ENCODE measurements at regions not wholly inside any gene's neighbourhood (a gene's known extent, or its start where the extent isn't known, plus 50 kb on each side); places are given as distances from the start of the nearest gene placed in this dataset.

DNA sequence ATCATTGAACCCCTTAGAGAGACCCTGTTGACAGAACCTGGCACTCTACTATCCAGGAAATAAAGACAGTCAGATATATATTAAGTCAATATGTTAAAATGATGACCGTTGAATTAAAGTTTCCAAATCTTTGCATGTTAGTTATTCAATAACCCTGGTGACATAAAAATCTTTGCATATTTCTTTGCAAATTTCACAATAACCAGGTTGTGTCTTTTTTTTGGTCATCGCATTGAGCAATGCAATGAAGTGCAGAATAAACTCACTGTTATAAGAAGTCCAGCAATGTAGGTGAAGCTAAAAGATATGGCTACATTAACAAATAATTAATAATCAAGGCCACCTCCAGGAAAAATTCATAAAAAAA is 596.9 kb downstream of the NYAP2 start:
- Histone ChIP-seq H3K79me1 (ENCODE audit: insufficient read depth, low read depth, low read length, poor library complexity, severe bottlenecking) (no peaks in the 10 kb centered on the region), H2AK5ac (ENCODE audit: insufficient read length, low read length) (no peak overlapping the region), H4K5ac (ENCODE audit: insufficient read length, low read depth, low read length) (no peak overlapping the region), H4K91ac (ENCODE audit: insufficient read length, low read depth, low read length) (no peak overlapping the region), H2BK15ac (ENCODE audit: low read depth, low read length) (no peak overlapping the region), H2BK20ac (ENCODE audit: low read depth, low read length, poor library complexity, severe bottlenecking) (no peak overlapping the region), H3K27me3 (ENCODE audit: insufficient read depth, low read length) (no peaks in the 10 kb centered on the region), H3T11ph (ENCODE audit: low read length) (no peak overlapping the region), H3K23ac (ENCODE audit: insufficient read length, low read depth, low read length) (no peak overlapping the region), H2AFZ (ENCODE audit: low read length) (no peak overlapping the region), H2BK5ac (ENCODE audit: insufficient read length, low read length) (no peak overlapping the region), H4K20me1 (ENCODE audit: control insufficient read depth, insufficient read depth, insufficient read length) (no peaks in the 10 kb centered on the region), H2BK12ac (ENCODE audit: insufficient read length, low read depth, low read length) (no peak overlapping the region), H2BK120ac (ENCODE audit: low read depth, low read length, poor library complexity, severe bottlenecking) (no peak overlapping the region), H3K9me3 (ENCODE audit: control insufficient read depth, low read depth, low read length) (no peaks in the 10 kb centered on the region), H3K4me2 (ENCODE audit: insufficient read depth, insufficient read length, low read length) (no peak overlapping the region), H3K14ac (ENCODE audit: insufficient read depth, low read length) (no peak overlapping the region), H3K18ac (ENCODE audit: insufficient read length, low read depth, low read length) (no peak overlapping the region), H3K27ac (ENCODE audit: insufficient read length, low read depth, low read length) (no peak overlapping the region), H3K4ac (ENCODE audit: low read depth, low read length) (no peak overlapping the region), H4K8ac (replicated peaks; ENCODE audit: insufficient read length, low read depth, low read length) (no peak overlapping the region), H3K4me1 (ENCODE audit: insufficient read depth, low read length) (no peaks in the 10 kb centered on the region), H3K56ac (ENCODE audit: insufficient read length, low read depth, low read length) (no peak overlapping the region), H3K23me2 (ENCODE audit: insufficient read length, low read depth, low read length, poor library complexity, severe bottlenecking) (no peaks in the 10 kb centered on the region), H3K79me2 (ENCODE audit: insufficient read depth, low read length) (no peaks in the 10 kb centered on the region), H3K9ac (ENCODE audit: extremely low read depth, insufficient read length, low read length) (no peak overlapping the region)
- Mint-ChIP-seq H3K36me3 (ENCODE audit: insufficient read depth in 1 of 3, low read depth in 3 of 3) (no peaks in the 10 kb centered on the region), H3K4me3 (no peak overlapping the region), H3K27ac (no peak overlapping the region), H3K27me3 (ENCODE audit: low read depth) (no peaks in the 10 kb centered on the region), H3K9me3 (no peaks in the 10 kb centered on the region), H3K4me1 (no peaks in the 10 kb centered on the region)
- no CpG with 5 or more reads among the region's 2 CpGs for whole genome bisulfite sequencing (ENCODE audit: extremely low coverage, insufficient read length, low lambda C conversion rate)
- no peak for DNase-seq
- TF ChIP-seq, protein P1, sequence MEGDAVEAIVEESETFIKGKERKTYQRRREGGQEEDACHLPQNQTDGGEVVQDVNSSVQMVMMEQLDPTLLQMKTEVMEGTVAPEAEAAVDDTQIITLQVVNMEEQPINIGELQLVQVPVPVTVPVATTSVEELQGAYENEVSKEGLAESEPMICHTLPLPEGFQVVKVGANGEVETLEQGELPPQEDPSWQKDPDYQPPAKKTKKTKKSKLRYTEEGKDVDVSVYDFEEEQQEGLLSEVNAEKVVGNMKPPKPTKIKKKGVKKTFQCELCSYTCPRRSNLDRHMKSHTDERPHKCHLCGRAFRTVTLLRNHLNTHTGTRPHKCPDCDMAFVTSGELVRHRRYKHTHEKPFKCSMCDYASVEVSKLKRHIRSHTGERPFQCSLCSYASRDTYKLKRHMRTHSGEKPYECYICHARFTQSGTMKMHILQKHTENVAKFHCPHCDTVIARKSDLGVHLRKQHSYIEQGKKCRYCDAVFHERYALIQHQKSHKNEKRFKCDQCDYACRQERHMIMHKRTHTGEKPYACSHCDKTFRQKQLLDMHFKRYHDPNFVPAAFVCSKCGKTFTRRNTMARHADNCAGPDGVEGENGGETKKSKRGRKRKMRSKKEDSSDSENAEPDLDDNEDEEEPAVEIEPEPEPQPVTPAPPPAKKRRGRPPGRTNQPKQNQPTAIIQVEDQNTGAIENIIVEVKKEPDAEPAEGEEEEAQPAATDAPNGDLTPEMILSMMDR (conservative IDR thresholded peaks at IDR 0.05), result no peak

Measured in H9 (cell line).